NT2/D1 (cell line): ENCODE measurements at regions not wholly inside any gene's neighbourhood (a gene's known extent, or its start where the extent isn't known, plus 50 kb on each side); places are given as distances from the start of the nearest gene placed in this dataset.

ENCODE experiments used
- DNase-seq: peaks from one replicate; pipeline ENCODE4 v3.0.0-alpha.2; 2011; ENCODE audit warnings: low read depth, low spot score
- H3K27me3 ChIP-seq: 2 replicates; pipeline ENCODE4 v1.6.0; 2011; ENCODE audit warnings: mild to moderate bottlenecking; ENCODE audit not compliant: insufficient read length, insufficient read depth
- H3K36me3 ChIP-seq: 2 replicates; pipeline ENCODE4 v1.6.1; 2011; ENCODE audit warnings: mild to moderate bottlenecking, low read length, mixed read lengths; ENCODE audit not compliant: insufficient read depth, insufficient read length
- H3K4me1 ChIP-seq: 2 replicates; pipeline ENCODE4 v1.5.1; 2011; ENCODE audit not compliant: insufficient read depth, insufficient read length
- H3K4me3 ChIP-seq: 2 replicates; pipeline ENCODE4 v1.5.1; 2011; ENCODE audit warnings: low read depth; ENCODE audit not compliant: insufficient read length
- H3K9ac ChIP-seq: 2 replicates; pipeline ENCODE4 v1.6.0; 2011; ENCODE audit warnings: low read depth; ENCODE audit not compliant: insufficient read length
- H3K9me3 ChIP-seq: 2 replicates; pipeline ENCODE4 v1.5.1; 2011; ENCODE audit warnings: mild to moderate bottlenecking, low read length; ENCODE audit not compliant: insufficient read depth
- SUZ12 ChIP-seq: IDR thresholded peaks from 2 replicates; pipeline ENCODE4 v1.6.1; 2011; ENCODE audit not compliant: insufficient read length, insufficient read depth; ENCODE audit errors: extremely low read depth
- YY1 ChIP-seq: IDR thresholded peaks from 2 replicates; pipeline ENCODE4 v1.6.1; 2011; ENCODE audit not compliant: insufficient read length, insufficient read depth
- ZNF274 ChIP-seq: IDR thresholded peaks from 2 replicates; pipeline ENCODE4 v1.6.1; 2011; ENCODE audit warnings: mild to moderate bottlenecking, low read depth, low read length

DNA sequence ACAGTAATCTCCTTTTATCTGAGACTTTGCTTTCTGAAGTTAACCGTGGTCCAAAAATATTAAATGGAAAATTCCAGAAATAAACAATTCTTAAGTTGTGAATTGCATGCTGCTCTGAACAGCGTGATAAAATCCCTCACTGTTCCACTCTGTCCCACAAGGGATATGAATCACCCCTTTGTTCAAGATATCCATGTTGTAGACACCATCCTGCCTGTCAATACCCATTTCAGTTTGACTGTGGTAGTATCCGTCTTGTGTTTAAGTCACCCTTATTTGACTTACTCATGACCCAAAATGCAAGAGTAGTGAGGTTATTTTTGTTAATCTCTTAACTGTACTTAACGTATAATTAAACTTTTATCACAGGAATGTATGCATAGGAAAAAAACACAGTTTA, 435.0 kb downstream of the SHQ1 start:
- no peaks in the 10 kb centered on the region for H3K27me3 ChIP-seq
- TF ChIP-seq YY1 (no peak), ZNF274 (no peak), SUZ12 (no peak)
- no peaks in the 10 kb centered on the region for H3K36me3 ChIP-seq
- no peaks in the 10 kb centered on the region for H3K4me1 ChIP-seq
- no peak overlapping the region for H3K4me3 ChIP-seq
- DNase-seq: no peak
- no peaks in the 10 kb centered on the region for H3K9me3 ChIP-seq
- H3K9ac ChIP-seq: no peak overlapping the region

GRCh38 chr3:72412340-72412956, 435.8 kb downstream of the SHQ1 start:
- H3K9me3 ChIP-seq: no peaks in the 10 kb centered on the region
- H3K4me1 ChIP-seq: peaks cover 3% of the 10 kb centered on the region
- H3K4me3 ChIP-seq: no peak overlapping the region
- H3K9ac ChIP-seq: no peak overlapping the region
- H3K27me3 ChIP-seq: no peaks in the 10 kb centered on the region
- no peak for DNase-seq
- no peak for TF ChIP-seq ZNF274
- no peak for TF ChIP-seq SUZ12
- TF ChIP-seq YY1: no peak
- no peaks in the 10 kb centered on the region for H3K36me3 ChIP-seq

DNA sequence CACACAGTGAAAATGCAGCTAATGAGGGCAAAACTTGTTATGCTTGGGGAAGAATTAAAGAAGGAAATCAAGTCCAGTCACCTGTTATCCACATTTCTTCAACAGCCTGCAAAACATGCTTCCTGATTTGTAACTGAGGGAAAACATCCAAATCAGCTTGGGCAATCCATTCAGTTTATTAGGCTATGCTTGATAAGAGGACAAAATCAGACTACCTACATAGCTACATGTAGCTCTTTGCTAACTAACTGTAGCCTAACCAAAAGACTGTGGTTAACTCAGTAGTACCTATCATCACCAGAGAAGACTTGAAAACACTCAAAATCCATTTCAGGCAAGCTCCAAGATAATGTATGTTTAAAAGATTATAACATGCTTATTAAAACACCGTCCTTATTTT, 436.4 kb downstream of the SHQ1 start:
- H3K4me1 ChIP-seq: peaks cover 3% of the 10 kb centered on the region
- DNase-seq: no peak
- no peak for TF ChIP-seq ZNF274
- no peak for TF ChIP-seq SUZ12
- TF ChIP-seq YY1: no peak

GRCh38 chr3:72411126-72411525, 437.1 kb downstream of the SHQ1 start:
- Histone ChIP-seq H3K9ac (no peak overlapping the region), H3K4me3 (no peak overlapping the region), H3K36me3 (no peaks in the 10 kb centered on the region), H3K27me3 (no peaks in the 10 kb centered on the region), H3K4me1 (peaks cover 5% of the 10 kb centered on the region), H3K9me3 (no peaks in the 10 kb centered on the region)
- TF ChIP-seq ZNF274 (no peak), SUZ12 (no peak)
- DNase-seq: no peak

More for the DNA sequence above, 436.4 kb downstream of the SHQ1 start:
- Histone ChIP-seq H3K9ac (no peak overlapping the region), H3K9me3 (no peaks in the 10 kb centered on the region), H3K4me3 (no peak overlapping the region), H3K36me3 (no peaks in the 10 kb centered on the region), H3K27me3 (no peaks in the 10 kb centered on the region)

DNA sequence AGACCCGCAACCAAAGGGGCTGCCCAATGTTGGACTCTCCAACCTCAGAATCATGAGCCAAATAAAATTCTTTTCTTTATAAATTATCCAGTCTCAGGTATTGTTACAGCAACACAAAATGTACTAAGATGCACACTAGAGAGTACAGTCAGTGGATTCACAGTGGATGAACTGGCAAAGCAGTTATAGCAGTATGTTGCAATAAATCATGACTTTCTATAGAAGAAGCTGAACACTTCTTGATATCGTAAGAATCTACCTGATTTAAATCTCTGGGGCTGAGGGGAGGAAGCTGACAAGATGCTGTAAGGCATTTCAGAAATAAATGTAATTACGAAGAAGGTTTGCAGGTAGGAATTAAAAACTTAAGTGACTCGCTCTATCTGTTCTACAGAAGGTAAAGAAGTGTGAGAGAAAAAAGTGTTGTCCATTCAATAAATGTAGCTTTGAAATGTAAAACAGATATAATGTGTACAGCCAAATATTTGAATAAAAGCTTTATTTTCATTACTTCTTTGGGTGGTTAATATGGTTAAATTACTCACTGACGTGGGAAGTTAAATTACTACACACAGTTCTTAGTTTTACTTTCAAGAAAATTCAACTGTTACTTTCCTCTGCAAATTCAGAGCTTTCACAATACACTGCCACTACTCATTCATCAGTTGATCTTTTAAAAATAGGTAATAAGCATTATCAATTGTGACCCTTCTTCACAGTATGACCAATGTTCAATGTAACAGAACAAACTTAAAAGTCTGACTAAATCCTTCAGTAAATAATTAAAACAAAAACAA, 439.1 kb downstream of the SHQ1 start:
- Histone ChIP-seq H3K36me3 (no peaks in the 10 kb centered on the region), H3K27me3 (no peaks in the 10 kb centered on the region), H3K4me1 (peaks cover 5% of the 10 kb centered on the region), H3K9ac (no peak overlapping the region), H3K9me3 (no peaks in the 10 kb centered on the region), H3K4me3 (no peak overlapping the region)
- DNase-seq: no peak
- TF ChIP-seq ZNF274 (no peak), SUZ12 (no peak), YY1 (no peak)

GRCh38 chr3:72407766-72408165, 440.5 kb downstream of the SHQ1 start:
- no peak overlapping the region for H3K4me3 ChIP-seq
- H3K9me3 ChIP-seq: no peaks in the 10 kb centered on the region
- H3K36me3 ChIP-seq: no peaks in the 10 kb centered on the region
- TF ChIP-seq SUZ12 (no peak), YY1 (no peak), ZNF274 (no peak)
- no peaks in the 10 kb centered on the region for H3K27me3 ChIP-seq
- no peak overlapping the region for H3K9ac ChIP-seq
- no peak for DNase-seq
- peaks cover 5% of the 10 kb centered on the region for H3K4me1 ChIP-seq

GRCh38 chr3:72405943-72406566, 442.2 kb downstream of the SHQ1 start:
- no peak overlapping the region for H3K4me3 ChIP-seq
- H3K27me3 ChIP-seq: no peaks in the 10 kb centered on the region
- H3K36me3 ChIP-seq: no peaks in the 10 kb centered on the region
- no peak for TF ChIP-seq YY1
- H3K4me1 ChIP-seq: peaks cover 5% of the 10 kb centered on the region
- no peak for DNase-seq
- H3K9me3 ChIP-seq: no peaks in the 10 kb centered on the region
- no peak overlapping the region for H3K9ac ChIP-seq
